MM.1S (cell line): ENCODE measurements at regions not wholly inside any gene's neighbourhood (a gene's known extent, or its start where the extent isn't known, plus 50 kb on each side); places are given as distances from the start of the nearest gene placed in this dataset.

Experiments used
- CTCF ChIP-seq: fragments of 300-600 bp; sonication (generic); IDR thresholded peaks from 2 replicates; pipeline ENCODE4 v1.5.1; 2016; ENCODE audit warnings: antibody characterized with exemption, low read length, mixed read lengths
- EZH2 ChIP-seq: fragments of 300-600 bp; sonication (generic); optimal IDR thresholded peaks from 2 replicates; pipeline ENCODE3; 2017; ENCODE audit warnings: low read depth, mild to moderate bottlenecking, antibody characterized with exemption, low read length, mixed read lengths

- no peak for TF ChIP-seq CTCF
- TF ChIP-seq EZH2 = no peak
These were observed 171.1 kb downstream of the JCAD start for GRCh38 chr10:29888321-29888720.
